GM04504 (cell line): ENCODE measurements at regions not wholly inside any gene's neighbourhood (a gene's known extent, or its start where the extent isn't known, plus 50 kb on each side); places are given as distances from the start of the nearest gene placed in this dataset.
"Not testable (repeated sequence)": the region's sequence is repeated elsewhere in the genome, so short reads cannot be mapped to it uniquely, and the experiment has no call there.

ENCODE experiments used
- DNase-seq: peaks from one replicate; pipeline ENCODE4 v3.0.0-alpha.2; 2012; ENCODE audit warnings: low read depth

GRCh38 chr14:34062353-34062973, 111.6 kb upstream of the EGLN3 start:
- DNase-seq, result no peak

DNA sequence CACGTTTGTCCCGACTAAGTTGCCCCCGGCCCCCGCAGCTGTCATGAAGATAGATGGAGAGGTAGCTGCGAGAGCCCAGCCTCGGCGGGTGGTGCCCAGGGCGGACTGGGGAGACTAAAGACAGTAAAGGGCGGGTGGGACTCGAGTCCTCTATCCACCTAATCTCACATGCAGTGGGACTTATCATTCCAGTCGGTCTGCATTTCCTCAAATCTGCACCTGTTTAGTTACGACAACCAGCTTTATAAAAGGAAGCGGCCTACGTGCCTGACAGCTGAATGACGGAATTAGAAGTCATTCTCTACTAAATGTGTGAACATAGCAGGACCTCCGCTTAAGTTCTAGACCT, 109.8 kb upstream of the EGLN3 start:
- DNase-seq, result no peak

GRCh38 chr14:34059925-34060650, 109.2 kb upstream of the EGLN3 start:
- no peak for DNase-seq

DNA sequence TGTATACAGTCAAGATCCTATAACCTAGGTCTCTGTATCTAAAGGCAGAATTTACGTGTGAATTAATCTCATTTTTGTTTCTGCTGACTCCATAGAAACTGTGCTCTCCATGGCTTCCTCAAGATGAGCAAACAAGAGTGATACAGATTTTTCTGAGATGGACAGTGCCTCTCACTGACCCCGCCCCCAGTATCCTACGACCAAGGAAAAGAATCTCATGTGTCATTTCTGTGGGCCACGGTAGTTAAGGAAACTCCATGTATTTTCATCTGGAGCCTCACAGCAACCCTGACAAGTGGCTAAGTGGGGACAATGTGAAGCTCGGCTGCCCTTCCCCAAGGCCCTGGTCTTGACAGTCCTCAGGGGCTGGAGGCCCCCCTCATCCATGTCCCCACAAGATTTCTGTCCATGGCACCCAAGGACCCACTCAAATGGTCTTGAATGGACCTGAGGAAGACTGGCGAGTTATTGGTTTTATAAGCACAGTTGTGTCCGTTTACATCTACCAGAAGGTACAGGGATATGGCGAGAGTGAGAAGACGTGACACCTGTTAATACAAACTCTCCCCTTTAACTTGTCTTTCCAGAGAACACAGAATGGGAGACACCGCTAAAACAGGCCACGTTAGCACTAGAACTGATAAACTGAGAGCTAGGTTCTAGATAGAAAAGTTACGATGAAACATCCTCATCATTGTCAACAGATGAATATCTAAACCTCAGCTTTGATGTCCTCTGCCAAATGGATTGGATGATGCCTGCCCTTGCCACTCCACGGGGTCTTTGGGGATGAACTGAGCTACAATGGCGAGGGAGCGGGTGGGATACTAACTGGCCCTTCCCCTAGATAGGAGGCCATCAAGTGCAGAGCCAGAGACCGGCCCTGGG, 108.4 kb upstream of the EGLN3 start:
- DNase-seq, result no peak

GRCh38 chr14:34058510-34058909, 107.6 kb upstream of the EGLN3 start:
- no peak for DNase-seq

GRCh38 chr14:34056046-34056445, 105.2 kb upstream of the EGLN3 start:
- DNase-seq, result no peak

DNA sequence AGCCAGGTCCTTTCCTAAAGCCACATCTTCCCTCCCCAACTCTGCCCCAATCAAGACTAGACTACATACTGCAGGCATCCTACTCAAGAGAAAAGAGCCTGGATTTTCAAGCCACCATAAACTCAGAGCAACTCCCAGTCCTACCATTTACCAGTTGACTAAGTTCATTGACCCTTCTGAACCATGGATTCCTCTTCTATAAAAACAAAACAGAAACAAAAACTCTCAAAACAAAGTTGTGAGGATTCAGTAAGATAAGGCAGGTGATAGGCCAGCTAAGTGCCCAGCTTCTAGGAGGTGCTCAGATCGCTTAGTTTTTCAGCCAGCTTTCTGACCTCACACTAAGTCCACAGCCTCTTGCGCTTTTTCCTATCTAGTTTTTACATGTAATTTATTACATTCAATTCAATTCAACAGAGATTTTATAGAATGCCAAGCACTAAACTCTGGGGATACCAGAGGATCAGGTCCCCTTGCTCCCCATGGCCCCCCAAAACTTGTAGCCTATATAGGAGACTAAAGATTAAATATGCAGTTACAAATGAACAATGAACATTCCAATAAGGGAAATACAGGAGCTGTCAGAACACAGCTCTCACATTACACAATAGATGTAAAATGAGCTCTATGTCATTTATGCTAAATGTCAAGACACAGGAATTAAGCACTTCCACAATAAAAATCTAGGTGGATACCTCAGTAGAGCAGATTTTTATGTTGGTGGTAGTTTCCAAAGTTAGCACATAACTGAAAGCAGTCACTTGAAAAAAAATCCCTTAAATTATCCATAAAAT, 104.5 kb upstream of the EGLN3 start:
- no peak for DNase-seq

DNA sequence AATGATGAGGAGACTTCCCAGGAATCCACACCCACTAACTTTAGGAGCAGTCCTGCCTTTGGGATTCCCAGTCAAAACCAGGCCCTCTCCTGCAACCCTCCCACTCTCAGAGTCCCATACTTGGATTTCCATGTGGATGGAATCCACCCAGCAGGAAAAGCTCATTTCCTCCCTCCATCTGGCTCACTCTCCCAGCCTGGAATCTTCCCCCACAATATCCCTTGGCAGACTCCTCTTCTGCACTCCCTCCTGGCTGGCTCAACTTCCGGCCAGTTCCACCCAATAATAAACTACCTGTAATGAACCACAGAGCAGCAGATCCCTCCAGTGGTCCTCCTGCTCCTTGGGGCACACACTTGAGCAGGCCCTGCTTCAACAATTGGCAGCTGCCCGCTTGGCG, 102.8 kb upstream of the EGLN3 start:
- DNase-seq, result no peak

GRCh38 chr14:34052658-34053014, 101.8 kb upstream of the EGLN3 start:
- no peak for DNase-seq

DNA sequence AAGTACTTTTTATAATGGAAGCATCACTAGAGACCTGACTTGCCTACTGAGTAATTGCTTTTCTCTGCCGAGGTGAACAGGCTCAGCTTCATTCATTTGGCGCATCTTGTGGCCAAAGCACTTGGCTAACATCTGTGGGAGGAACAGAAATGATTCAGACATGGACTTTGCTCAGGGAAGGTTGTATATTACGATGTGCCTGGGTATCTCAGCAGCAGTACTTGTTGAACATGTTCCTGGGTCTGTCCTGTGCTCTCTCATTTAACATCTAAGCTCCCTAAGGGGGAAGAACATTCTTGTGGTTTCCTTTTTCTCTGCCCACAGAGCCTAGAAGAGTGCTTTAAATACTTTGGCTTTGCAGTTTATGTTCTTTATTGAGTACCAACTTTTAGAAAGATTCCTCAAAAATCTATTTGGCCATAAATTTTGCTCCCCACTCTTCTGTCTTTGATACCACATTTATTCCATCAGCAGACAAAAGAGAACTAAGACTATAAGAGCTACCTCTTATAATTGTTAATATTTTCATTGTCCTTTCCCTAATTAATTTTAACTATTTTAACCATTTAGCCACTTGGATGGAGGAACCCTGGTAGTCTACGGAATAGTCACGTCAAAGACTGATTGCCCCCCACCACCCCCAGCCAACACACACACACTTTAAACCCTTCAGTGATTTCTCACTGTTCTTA, 101.2 kb upstream of the EGLN3 start:
- DNase-seq, result no peak

GRCh38 chr14:34050606-34051005, 99.7 kb upstream of the EGLN3 start:
- no peak for DNase-seq

- no peak for DNase-seq
Measured at GRCh38 chr14:34049790-34050189, 98.9 kb upstream of the EGLN3 start.

DNA sequence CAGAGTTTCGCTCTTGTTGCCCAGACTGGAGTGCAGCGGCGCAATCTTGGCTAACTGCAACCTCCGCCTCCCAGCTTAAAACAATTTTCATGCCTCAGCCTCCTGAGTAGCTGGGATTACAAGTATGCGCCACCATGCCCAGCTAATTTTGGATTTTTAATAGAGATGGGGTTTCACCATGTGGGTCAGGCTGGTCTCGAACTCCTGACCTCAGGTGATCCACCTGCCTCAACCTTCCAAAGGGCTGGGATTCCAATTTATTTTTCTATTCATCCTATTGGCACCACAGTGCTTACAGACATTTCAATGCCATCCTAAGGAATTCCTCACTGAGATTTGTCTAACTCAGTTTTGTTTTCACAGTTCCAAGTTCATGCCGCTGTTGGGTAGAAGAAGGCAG, 98.3 kb upstream of the EGLN3 start:
- DNase-seq, result not testable (repeated sequence)

GRCh38 chr14:34046799-34047520, 96.1 kb upstream of the EGLN3 start:
- no peak for DNase-seq

DNA sequence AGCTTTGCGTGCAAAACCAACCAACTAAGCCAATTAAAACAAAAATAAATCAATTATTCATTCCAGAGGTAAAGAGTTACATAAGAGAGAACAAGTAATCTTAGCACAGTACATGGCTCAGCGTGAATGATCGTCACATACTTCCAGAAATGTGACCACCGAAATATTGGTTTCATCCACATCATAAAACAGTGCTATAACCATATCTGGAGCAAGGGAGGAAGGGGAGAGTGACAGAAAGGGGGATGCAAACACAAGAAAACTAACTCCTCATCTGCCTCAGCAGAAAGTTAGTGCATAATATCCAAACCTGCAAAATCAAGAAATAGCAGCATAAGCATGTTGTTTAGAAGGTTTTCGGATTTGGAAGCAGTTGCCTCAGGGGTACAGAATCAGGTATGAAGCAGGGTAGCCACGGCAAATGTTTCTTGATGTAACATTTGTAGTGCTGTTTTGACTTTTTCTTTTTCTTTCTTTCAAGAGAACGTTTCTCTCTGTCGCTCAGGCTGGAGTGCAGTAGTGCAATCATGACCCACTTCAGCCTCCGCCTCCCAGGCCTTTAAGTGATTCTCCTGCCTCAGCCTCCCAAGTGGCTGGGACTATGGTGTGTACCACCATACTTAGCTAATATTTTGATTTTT, 93.9 kb upstream of the EGLN3 start:
- DNase-seq, result no peak

DNA sequence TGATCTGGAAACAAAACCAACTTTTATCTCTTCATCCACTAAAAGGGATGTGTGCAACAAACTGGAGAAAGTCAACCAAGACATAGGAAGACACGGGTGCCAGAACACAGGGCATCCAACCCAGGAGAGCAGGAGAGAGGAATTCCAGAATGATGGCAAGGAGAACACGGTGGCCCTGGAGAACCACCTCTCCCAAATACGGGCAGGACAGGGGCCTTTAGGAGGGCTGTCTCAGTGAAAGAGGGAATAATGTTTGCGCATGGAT, 93.4 kb upstream of the EGLN3 start:
- DNase-seq, result no peak

DNA sequence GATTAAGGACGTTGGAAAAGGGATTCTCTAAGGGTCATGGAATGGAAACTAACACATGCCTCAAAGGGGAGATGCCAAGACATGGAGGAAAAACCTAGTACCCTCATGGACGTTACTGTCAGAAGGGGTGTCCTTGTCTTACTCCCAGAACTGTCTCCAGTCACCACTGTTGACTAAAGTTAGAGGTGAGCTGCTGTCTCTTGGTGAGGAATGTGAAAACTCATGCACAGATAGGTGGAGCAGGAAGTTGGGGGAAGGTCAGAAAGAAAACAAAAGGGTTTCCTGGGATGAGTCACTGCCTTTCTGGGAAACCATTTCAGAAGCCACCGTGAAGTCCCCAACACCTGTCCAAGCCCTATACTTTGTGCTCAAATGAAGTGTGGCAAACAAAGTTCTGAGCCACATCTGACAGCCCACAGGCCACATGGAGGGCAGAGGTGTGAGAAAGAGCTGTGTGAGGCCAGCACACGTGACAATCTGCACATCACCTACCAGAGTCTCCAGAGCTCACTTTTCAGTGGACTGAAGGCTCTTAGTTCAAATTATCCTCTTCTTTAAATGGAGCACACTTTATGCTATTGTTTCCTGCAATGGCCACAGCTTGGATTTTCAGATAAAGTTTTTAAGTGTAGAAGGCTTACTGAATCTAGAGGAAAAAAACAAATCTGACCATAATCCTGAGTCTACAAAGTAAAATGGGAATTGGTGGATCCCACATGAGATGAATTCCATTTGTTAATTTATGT, 92.9 kb upstream of the EGLN3 start:
- no peak for DNase-seq

- DNase-seq, result no peak
Measured at GRCh38 chr14:34041220-34041619, 90.3 kb upstream of the EGLN3 start.

- no peak for DNase-seq
Measured at GRCh38 chr14:34040766-34041165, 89.9 kb upstream of the EGLN3 start.

GRCh38 chr14:34039428-34040047, 88.7 kb upstream of the EGLN3 start:
- DNase-seq, result no peak
